Neural cell (in vitro differentiated cells): ENCODE measurements at regions not wholly inside any gene's neighbourhood (a gene's known extent, or its start where the extent isn't known, plus 50 kb on each side); places are given as distances from the start of the nearest gene placed in this dataset.
A peak's percentile ranks its signal among the peaks of the same experiment; 100 is the strongest.

Experiments
- H2AFZ ChIP-seq: fragments of 200-600, 300-800 bp; sonication (generic), shearing (Covaris generic); 2 replicates; pipeline ENCODE4 v1.6.0; 2014; ENCODE audit warnings: low read depth, mild to moderate bottlenecking, antibody characterized with exemption, low read length, moderate library complexity
- H3F3A ChIP-seq: fragments of 200-600 bp; shearing (Covaris generic); 2 replicates; pipeline ENCODE4 v1.6.1; 2016; ENCODE audit warnings: mild to moderate bottlenecking, moderate library complexity, mixed read lengths, antibody characterized with exemption, low read length; ENCODE audit not compliant: insufficient read depth, poor library complexity, severe bottlenecking
- H3K27ac ChIP-seq: fragments of 200-600, 300-800 bp; sonication (generic), shearing (Covaris generic); 2 replicates; pipeline ENCODE4 v1.5.1; 2014; ENCODE audit warnings: mild to moderate bottlenecking, low read length, moderate library complexity
- H3K27me3 ChIP-seq: fragments of 300-800, 200-600 bp; sonication (generic), shearing (Covaris generic); 2 replicates; pipeline ENCODE4 v1.6.0; 2014; ENCODE audit warnings: mild to moderate bottlenecking, low read depth, low read length, moderate library complexity; ENCODE audit not compliant: insufficient read depth
- H3K36me3 ChIP-seq: fragments of 300-800, 200-600 bp; sonication (generic), shearing (Covaris generic); 2 replicates; pipeline ENCODE4 v1.5.1; 2014; ENCODE audit warnings: mild to moderate bottlenecking, antibody characterized with exemption, low read length, moderate library complexity; ENCODE audit not compliant: insufficient read depth
- H3K4me2 ChIP-seq: fragments of 300-800, 200-600 bp; sonication (generic), shearing (Covaris generic); 2 replicates; pipeline ENCODE4 v1.6.0; 2014; ENCODE audit warnings: mild to moderate bottlenecking, low read length
- H3K4me3 ChIP-seq: fragments of 300-800, 200-600 bp; sonication (generic), shearing (Covaris generic); 2 replicates; pipeline ENCODE4 v1.5.1; 2014; ENCODE audit warnings: mild to moderate bottlenecking, low read length, moderate library complexity
- H3K79me2 ChIP-seq: fragments of 200-600 bp; shearing (Covaris generic); replicated peaks from 2 replicates; pipeline ENCODE4 v1.6.0; 2014; ENCODE audit warnings: mild to moderate bottlenecking, low read length, moderate library complexity; ENCODE audit not compliant: insufficient read depth
- H3K9ac ChIP-seq: fragments of 300-800, 200-600 bp; sonication (generic), shearing (Covaris generic); 2 replicates; pipeline ENCODE4 v1.6.1; 2016; ENCODE audit warnings: mild to moderate bottlenecking, low read length, mixed read lengths
- H3K9me2 ChIP-seq: fragments of 200-600 bp; shearing (Covaris generic); 2 replicates; pipeline ENCODE4 v1.6.1; 2016; ENCODE audit warnings: mild to moderate bottlenecking, low read length, mixed read lengths; ENCODE audit not compliant: insufficient read depth
- H3K9me3 ChIP-seq: fragments of 200-600, 300-800 bp; sonication (generic), shearing (Covaris generic); 2 replicates; pipeline ENCODE4 v1.6.1; 2016; ENCODE audit warnings: mild to moderate bottlenecking, mixed run types, low read length, moderate library complexity, mixed read lengths
- H4K20me1 ChIP-seq: fragments of 200-600 bp; shearing (Covaris generic); 2 replicates; pipeline ENCODE4 v1.6.1; 2016; ENCODE audit warnings: mild to moderate bottlenecking, mixed run types; ENCODE audit not compliant: insufficient read depth
- CTCF ChIP-seq: fragments of 450-650 bp; IDR thresholded peaks from 2 replicates; pipeline ENCODE4 v1.5.1; 2014; ENCODE audit warnings: antibody characterized with exemption, mild to moderate bottlenecking, moderate library complexity; ENCODE audit not compliant: poor library complexity, severe bottlenecking
- EP300 ChIP-seq: fragments of 450-650 bp; conservative IDR thresholded peaks from 2 replicates; pipeline ENCODE4 v1.6.1; 2014; ENCODE audit warnings: antibody characterized with exemption, mild to moderate bottlenecking, moderate library complexity; ENCODE audit not compliant: poor library complexity, severe bottlenecking
- EZH2 ChIP-seq: fragments of 200-600, 300-800 bp; shearing (Covaris generic), sonication (generic); IDR thresholded peaks from 2 replicates; pipeline ENCODE4 v1.6.1; 2014; ENCODE audit warnings: antibody characterized with exemption, low read length, borderline replicate concordance, mild to moderate bottlenecking; ENCODE audit not compliant: insufficient read depth, poor library complexity, severe bottlenecking
- MXI1 ChIP-seq: fragments of 450-650 bp; conservative IDR thresholded peaks from 2 replicates; pipeline ENCODE4 v1.6.1; 2014; ENCODE audit warnings: antibody characterized with exemption, mild to moderate bottlenecking; ENCODE audit not compliant: poor library complexity, severe bottlenecking
- POLR2AphosphoS5 ChIP-seq: IDR thresholded peaks from 2 replicates; pipeline ENCODE4 v1.6.1; 2012
- RAD21 ChIP-seq: fragments of 450-650 bp; conservative IDR thresholded peaks from 2 replicates; pipeline ENCODE4 v1.6.1; 2014; ENCODE audit warnings: antibody characterized with exemption, mild to moderate bottlenecking, moderate library complexity
- REST ChIP-seq: IDR thresholded peaks from 2 replicates; pipeline ENCODE4 v1.6.1; 2012; ENCODE audit warnings: borderline replicate concordance
- SMC3 ChIP-seq: fragments of 450-650 bp; conservative IDR thresholded peaks from 2 replicates; pipeline ENCODE4 v1.6.1; 2014; ENCODE audit warnings: antibody characterized with exemption, mild to moderate bottlenecking, moderate library complexity; ENCODE audit not compliant: poor library complexity
- TAF1 ChIP-seq: IDR thresholded peaks from 2 replicates; pipeline ENCODE4 v1.6.1; 2012; ENCODE audit warnings: low read depth

- peak; percentile 71 for TF ChIP-seq EP300
- peak; percentile 73 for TF ChIP-seq POLR2AphosphoS5
- no peak for TF ChIP-seq TAF1
Measured at GRCh38 chr4:60780874-60781273, 419.3 kb upstream of the ADGRL3 start.

GRCh38 chr4:60790608-60791007, 409.5 kb upstream of the ADGRL3 start:
- Histone ChIP-seq H4K20me1 (no peaks in the 10 kb centered on the region), H3K27me3 (no peaks in the 10 kb centered on the region), H2AFZ (no peak overlapping the region), H3K27ac (no peak overlapping the region), H3K9ac (no peak overlapping the region), H3K4me2 (no peak overlapping the region), H3K9me2 (no peaks in the 10 kb centered on the region), H3K4me3 (no peak overlapping the region), H3K36me3 (no peaks in the 10 kb centered on the region), H3F3A (no peaks in the 10 kb centered on the region), H3K79me2 (no peaks in the 10 kb centered on the region), H3K9me3 (no peaks in the 10 kb centered on the region)
- TF ChIP-seq EP300 (no peak), MXI1 (no peak), POLR2AphosphoS5 (no peak), REST (no peak), RAD21 (no peak), EZH2 (no peak), TAF1 (no peak), SMC3 (no peak)

More at GRCh38 chr4:60780874-60781273, 419.3 kb upstream of the ADGRL3 start:
- Histone ChIP-seq H3K4me3 (no peak overlapping the region), H3K79me2 (no peaks in the 10 kb centered on the region), H3K9me3 (no peaks in the 10 kb centered on the region), H3F3A (no peaks in the 10 kb centered on the region), H3K27me3 (no peaks in the 10 kb centered on the region), H3K9me2 (no peaks in the 10 kb centered on the region), H3K4me2 (no peak overlapping the region), H4K20me1 (no peaks in the 10 kb centered on the region), H3K27ac (no peak overlapping the region), H3K36me3 (no peaks in the 10 kb centered on the region), H3K9ac (no peak overlapping the region), H2AFZ (no peak overlapping the region)

GRCh38 chr4:60794372-60794771, 405.8 kb upstream of the ADGRL3 start:
- H4K20me1 ChIP-seq, result no peaks in the 10 kb centered on the region
- no peak overlapping the region for H3K4me2 ChIP-seq
- H3K27ac ChIP-seq, result no peak overlapping the region
- H3K79me2 ChIP-seq, result no peaks in the 10 kb centered on the region
- H3K9me2 ChIP-seq, result no peaks in the 10 kb centered on the region
- no peaks in the 10 kb centered on the region for H3K36me3 ChIP-seq
- TF ChIP-seq EZH2, result no peak
- no peak for TF ChIP-seq SMC3
- no peak for TF ChIP-seq REST
- no peak for TF ChIP-seq MXI1
- TF ChIP-seq EP300, result no peak
- TF ChIP-seq RAD21, result no peak
- TF ChIP-seq CTCF, result no peak
- no peak for TF ChIP-seq TAF1
- TF ChIP-seq POLR2AphosphoS5, result no peak
- H3K9ac ChIP-seq, result no peak overlapping the region
- H3K9me3 ChIP-seq, result no peaks in the 10 kb centered on the region
- H2AFZ ChIP-seq, result no peak overlapping the region
- no peak overlapping the region for H3K4me3 ChIP-seq
- no peaks in the 10 kb centered on the region for H3K27me3 ChIP-seq
- H3F3A ChIP-seq, result no peaks in the 10 kb centered on the region
